GM10248 (cell line): ENCODE measurements at regions not wholly inside any gene's neighbourhood (a gene's known extent, or its start where the extent isn't known, plus 50 kb on each side); places are given as distances from the start of the nearest gene placed in this dataset.

Source experiments
- CTCF ChIA-PET: fragments of 300-600 bp; sonication (Branson Sonifier 250); formaldehyde crosslinking; extraction: SDS; loops from one replicate; lab custom pipeline; 2021; ENCODE audit warnings: antibody characterized with exemption; lab: Yijun Ruan, JAX
- POLR2A ChIA-PET: fragments of 350-650 bp; sonication (Branson Sonifier 250); formaldehyde crosslinking; extraction: SDS; loops from one replicate; lab custom pipeline; 2020; ENCODE audit warnings: antibody characterized with exemption; lab: Yijun Ruan, JAX
- DNase-seq: peaks from one replicate; pipeline ENCODE4 v3.0.0; 2012; ENCODE audit errors: extremely low spot score
- TF ChIP-seq, protein P1 (sequence below): IDR thresholded peaks from 2 replicates; pipeline ENCODE4 v1.5.1; 2012; ENCODE audit warnings: mild to moderate bottlenecking, low read depth; ENCODE audit errors: extremely low read depth, missing control alignments, control extremely low read depth

DNA sequence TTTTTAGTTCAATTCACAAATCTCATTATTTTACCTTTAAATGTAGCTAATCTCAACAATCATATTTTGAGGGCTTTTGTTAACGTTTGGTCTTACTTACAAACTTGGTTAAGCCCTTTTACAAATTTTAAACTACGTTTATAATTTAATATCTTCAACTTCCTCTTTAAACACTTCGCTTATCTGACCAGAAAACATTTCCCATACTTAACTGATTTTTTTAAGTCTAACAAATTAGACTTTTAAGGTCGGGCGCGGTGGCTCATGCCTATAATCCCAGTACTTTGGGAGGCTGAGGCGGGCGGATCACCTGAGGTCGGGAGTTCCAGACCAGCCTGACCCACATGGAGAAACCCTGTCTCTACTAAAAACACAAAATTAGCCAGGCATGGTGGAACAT, 300.9 kb downstream of the LMX1A start:
- no peak for DNase-seq
- POLR2A ChIA-PET, result no interaction called here
- TF ChIP-seq, protein P1, sequence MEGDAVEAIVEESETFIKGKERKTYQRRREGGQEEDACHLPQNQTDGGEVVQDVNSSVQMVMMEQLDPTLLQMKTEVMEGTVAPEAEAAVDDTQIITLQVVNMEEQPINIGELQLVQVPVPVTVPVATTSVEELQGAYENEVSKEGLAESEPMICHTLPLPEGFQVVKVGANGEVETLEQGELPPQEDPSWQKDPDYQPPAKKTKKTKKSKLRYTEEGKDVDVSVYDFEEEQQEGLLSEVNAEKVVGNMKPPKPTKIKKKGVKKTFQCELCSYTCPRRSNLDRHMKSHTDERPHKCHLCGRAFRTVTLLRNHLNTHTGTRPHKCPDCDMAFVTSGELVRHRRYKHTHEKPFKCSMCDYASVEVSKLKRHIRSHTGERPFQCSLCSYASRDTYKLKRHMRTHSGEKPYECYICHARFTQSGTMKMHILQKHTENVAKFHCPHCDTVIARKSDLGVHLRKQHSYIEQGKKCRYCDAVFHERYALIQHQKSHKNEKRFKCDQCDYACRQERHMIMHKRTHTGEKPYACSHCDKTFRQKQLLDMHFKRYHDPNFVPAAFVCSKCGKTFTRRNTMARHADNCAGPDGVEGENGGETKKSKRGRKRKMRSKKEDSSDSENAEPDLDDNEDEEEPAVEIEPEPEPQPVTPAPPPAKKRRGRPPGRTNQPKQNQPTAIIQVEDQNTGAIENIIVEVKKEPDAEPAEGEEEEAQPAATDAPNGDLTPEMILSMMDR, result no peak
- CTCF ChIA-PET, result interaction anchor here (2.0 kb wide), 1 partner anchor 8 kb away, joined by 5 read pairs; no protein-coding TSS in a partner anchor

- POLR2A ChIA-PET, result no interaction called here
- no peak for DNase-seq
- CTCF ChIA-PET, result no interaction called here
- TF ChIP-seq, protein P1, result no peak
Observed at GRCh38 chr1:165054627-165055026, 301.9 kb downstream of the LMX1A start.

- TF ChIP-seq, protein P1, result no peak
- no peak for DNase-seq
- ChIA-PET POLR2A (no interaction called here), CTCF (interaction anchor here (1.2 kb wide), 1 partner anchor 76 kb away, joined by 3 read pairs; no protein-coding TSS in a partner anchor)
Observed at GRCh38 chr1:165053351-165053750, 303.2 kb downstream of the LMX1A start.

- DNase-seq, result no peak
- TF ChIP-seq, protein P1, result no peak
- POLR2A ChIA-PET, result no interaction called here
- CTCF ChIA-PET, result interaction anchor here (1.2 to 1.3 kb wide), 2 partner anchors 20 to 77 kb away, joined by 3 to 4 read pairs; no protein-coding TSS in a partner anchor
Observed at GRCh38 chr1:165052936-165053335, 303.6 kb downstream of the LMX1A start.

DNA sequence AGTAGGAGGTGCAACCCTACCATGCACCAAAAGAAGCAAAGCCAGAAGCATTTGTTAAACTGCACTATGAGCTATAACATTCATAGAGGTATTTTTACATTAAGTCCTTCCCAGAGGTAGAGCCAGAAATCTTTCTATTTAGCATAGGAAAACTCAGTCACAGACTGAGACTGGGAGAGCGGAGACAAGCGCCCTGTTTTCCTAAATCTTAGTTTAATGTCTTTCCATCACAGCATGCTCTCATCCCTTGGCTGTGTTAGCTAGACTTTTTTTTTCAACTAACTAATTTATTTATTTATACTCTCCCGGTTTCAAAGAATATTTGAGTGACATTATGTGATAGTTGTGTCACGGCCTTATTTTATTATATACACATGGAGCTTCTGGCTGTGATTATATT, 304.1 kb downstream of the LMX1A start:
- CTCF ChIA-PET, result interaction anchor here (1.3 to 1.5 kb wide), 2 partner anchors 20 to 77 kb away, joined by 3 to 4 read pairs; no protein-coding TSS in a partner anchor

GRCh38 chr1:165050246-165050645, 306.3 kb downstream of the LMX1A start:
- TF ChIP-seq, protein P1, result no peak
- POLR2A ChIA-PET, result no interaction called here
- DNase-seq, result no peak
- CTCF ChIA-PET, result no interaction called here

More for the DNA sequence above, 304.1 kb downstream of the LMX1A start:
- no peak for DNase-seq
- POLR2A ChIA-PET, result no interaction called here
- TF ChIP-seq, protein P1, result no peak

DNA sequence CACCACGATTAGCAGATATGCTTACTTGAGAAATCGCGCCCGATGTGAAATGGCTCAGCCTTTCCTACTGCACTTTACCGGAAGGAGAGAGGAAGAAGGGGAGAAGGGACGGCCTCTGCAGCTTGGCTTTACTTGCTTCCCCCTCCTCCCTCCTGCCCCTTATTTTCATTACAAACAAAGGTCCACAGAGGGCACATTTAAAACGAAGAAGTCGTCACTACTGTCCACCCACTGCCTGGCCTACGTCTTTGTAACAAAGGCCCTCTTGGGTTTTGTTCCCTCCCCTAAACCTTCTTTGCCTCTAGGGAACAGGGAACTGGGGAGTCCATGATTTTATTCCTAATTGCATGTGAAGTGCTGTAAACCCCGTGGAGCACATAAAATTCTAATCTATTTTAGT, 308.5 kb downstream of the LMX1A start:
- ChIA-PET CTCF (interaction anchor here (1.1 to 1.4 kb wide), 2 partner anchors 8 to 67 kb away, joined by 3 to 5 read pairs; no protein-coding TSS in a partner anchor), POLR2A (no interaction called here)
- TF ChIP-seq, protein P1, result no peak
- DNase-seq, result no peak
